Neural cell (in vitro differentiated cells): ENCODE measurements at regions not wholly inside any gene's neighbourhood (a gene's known extent, or its start where the extent isn't known, plus 50 kb on each side); places are given as distances from the start of the nearest gene placed in this dataset.

Experiments used
- H2AFZ ChIP-seq: fragments of 200-600, 300-800 bp; sonication (generic), shearing (Covaris generic); 2 replicates; pipeline ENCODE4 v1.6.0; 2014; ENCODE audit warnings: low read depth, mild to moderate bottlenecking, antibody characterized with exemption, low read length, moderate library complexity
- H3F3A ChIP-seq: fragments of 200-600 bp; shearing (Covaris generic); 2 replicates; pipeline ENCODE4 v1.6.1; 2016; ENCODE audit warnings: mild to moderate bottlenecking, moderate library complexity, mixed read lengths, antibody characterized with exemption, low read length; ENCODE audit not compliant: insufficient read depth, poor library complexity, severe bottlenecking
- H3K27ac ChIP-seq: fragments of 200-600, 300-800 bp; sonication (generic), shearing (Covaris generic); 2 replicates; pipeline ENCODE4 v1.5.1; 2014; ENCODE audit warnings: mild to moderate bottlenecking, low read length, moderate library complexity
- H3K27me3 ChIP-seq: fragments of 300-800, 200-600 bp; sonication (generic), shearing (Covaris generic); 2 replicates; pipeline ENCODE4 v1.6.0; 2014; ENCODE audit warnings: mild to moderate bottlenecking, low read depth, low read length, moderate library complexity; ENCODE audit not compliant: insufficient read depth
- H3K36me3 ChIP-seq: fragments of 300-800, 200-600 bp; sonication (generic), shearing (Covaris generic); 2 replicates; pipeline ENCODE4 v1.5.1; 2014; ENCODE audit warnings: mild to moderate bottlenecking, antibody characterized with exemption, low read length, moderate library complexity; ENCODE audit not compliant: insufficient read depth
- H3K4me2 ChIP-seq: fragments of 300-800, 200-600 bp; sonication (generic), shearing (Covaris generic); 2 replicates; pipeline ENCODE4 v1.6.0; 2014; ENCODE audit warnings: mild to moderate bottlenecking, low read length
- H3K4me3 ChIP-seq: fragments of 300-800, 200-600 bp; sonication (generic), shearing (Covaris generic); 2 replicates; pipeline ENCODE4 v1.5.1; 2014; ENCODE audit warnings: mild to moderate bottlenecking, low read length, moderate library complexity
- H3K79me2 ChIP-seq: fragments of 200-600 bp; shearing (Covaris generic); replicated peaks from 2 replicates; pipeline ENCODE4 v1.6.0; 2014; ENCODE audit warnings: mild to moderate bottlenecking, low read length, moderate library complexity; ENCODE audit not compliant: insufficient read depth
- H3K9ac ChIP-seq: fragments of 300-800, 200-600 bp; sonication (generic), shearing (Covaris generic); 2 replicates; pipeline ENCODE4 v1.6.1; 2016; ENCODE audit warnings: mild to moderate bottlenecking, low read length, mixed read lengths
- H3K9me2 ChIP-seq: fragments of 200-600 bp; shearing (Covaris generic); 2 replicates; pipeline ENCODE4 v1.6.1; 2016; ENCODE audit warnings: mild to moderate bottlenecking, low read length, mixed read lengths; ENCODE audit not compliant: insufficient read depth
- H3K9me3 ChIP-seq: fragments of 200-600, 300-800 bp; sonication (generic), shearing (Covaris generic); 2 replicates; pipeline ENCODE4 v1.6.1; 2016; ENCODE audit warnings: mild to moderate bottlenecking, mixed run types, low read length, moderate library complexity, mixed read lengths
- H4K20me1 ChIP-seq: fragments of 200-600 bp; shearing (Covaris generic); 2 replicates; pipeline ENCODE4 v1.6.1; 2016; ENCODE audit warnings: mild to moderate bottlenecking, mixed run types; ENCODE audit not compliant: insufficient read depth
- CTCF ChIP-seq: fragments of 450-650 bp; IDR thresholded peaks from 2 replicates; pipeline ENCODE4 v1.5.1; 2014; ENCODE audit warnings: antibody characterized with exemption, mild to moderate bottlenecking, moderate library complexity; ENCODE audit not compliant: poor library complexity, severe bottlenecking
- EP300 ChIP-seq: fragments of 450-650 bp; conservative IDR thresholded peaks from 2 replicates; pipeline ENCODE4 v1.6.1; 2014; ENCODE audit warnings: antibody characterized with exemption, mild to moderate bottlenecking, moderate library complexity; ENCODE audit not compliant: poor library complexity, severe bottlenecking
- EZH2 ChIP-seq: fragments of 200-600, 300-800 bp; shearing (Covaris generic), sonication (generic); IDR thresholded peaks from 2 replicates; pipeline ENCODE4 v1.6.1; 2014; ENCODE audit warnings: antibody characterized with exemption, low read length, borderline replicate concordance, mild to moderate bottlenecking; ENCODE audit not compliant: insufficient read depth, poor library complexity, severe bottlenecking
- MXI1 ChIP-seq: fragments of 450-650 bp; conservative IDR thresholded peaks from 2 replicates; pipeline ENCODE4 v1.6.1; 2014; ENCODE audit warnings: antibody characterized with exemption, mild to moderate bottlenecking; ENCODE audit not compliant: poor library complexity, severe bottlenecking
- POLR2AphosphoS5 ChIP-seq: IDR thresholded peaks from 2 replicates; pipeline ENCODE4 v1.6.1; 2012
- RAD21 ChIP-seq: fragments of 450-650 bp; conservative IDR thresholded peaks from 2 replicates; pipeline ENCODE4 v1.6.1; 2014; ENCODE audit warnings: antibody characterized with exemption, mild to moderate bottlenecking, moderate library complexity
- REST ChIP-seq: IDR thresholded peaks from 2 replicates; pipeline ENCODE4 v1.6.1; 2012; ENCODE audit warnings: borderline replicate concordance
- SMC3 ChIP-seq: fragments of 450-650 bp; conservative IDR thresholded peaks from 2 replicates; pipeline ENCODE4 v1.6.1; 2014; ENCODE audit warnings: antibody characterized with exemption, mild to moderate bottlenecking, moderate library complexity; ENCODE audit not compliant: poor library complexity
- TAF1 ChIP-seq: IDR thresholded peaks from 2 replicates; pipeline ENCODE4 v1.6.1; 2012; ENCODE audit warnings: low read depth

- Histone ChIP-seq H3K9me3 (no peaks in the 10 kb centered on the region), H3K9ac (no peak overlapping the region), H3K4me3 (no peak overlapping the region), H3K27ac (no peak overlapping the region), H4K20me1 (no peaks in the 10 kb centered on the region), H3K79me2 (no peaks in the 10 kb centered on the region), H2AFZ (no peak overlapping the region), H3K9me2 (no peaks in the 10 kb centered on the region), H3F3A (no peaks in the 10 kb centered on the region), H3K27me3 (no peaks in the 10 kb centered on the region), H3K36me3 (no peaks in the 10 kb centered on the region), H3K4me2 (no peak overlapping the region)
- TF ChIP-seq TAF1 = no peak
- no peak for TF ChIP-seq POLR2AphosphoS5
- TF ChIP-seq RAD21 = no peak
- TF ChIP-seq EP300 = no peak
These were observed 65.0 kb upstream of the CD93 start for GRCh38 chr20:23151008-23151703.

GRCh38 chr20:23150304-23151007 is 64.3 kb upstream of the CD93 start:
- H3K9ac ChIP-seq = no peak overlapping the region
- no peaks in the 10 kb centered on the region for H4K20me1 ChIP-seq
- H3K27me3 ChIP-seq = no peaks in the 10 kb centered on the region
- no peaks in the 10 kb centered on the region for H3K79me2 ChIP-seq
- TF ChIP-seq MXI1 (no peak), SMC3 (no peak), EP300 (no peak), TAF1 (no peak)
- no peaks in the 10 kb centered on the region for H3K9me3 ChIP-seq
- H3K4me3 ChIP-seq = no peak overlapping the region
- H3K4me2 ChIP-seq = no peak overlapping the region
- no peaks in the 10 kb centered on the region for H3K9me2 ChIP-seq
- H3K27ac ChIP-seq = no peak overlapping the region
- no peaks in the 10 kb centered on the region for H3F3A ChIP-seq
- no peaks in the 10 kb centered on the region for H3K36me3 ChIP-seq
- H2AFZ ChIP-seq = no peak overlapping the region

- no peaks in the 10 kb centered on the region for H3K9me2 ChIP-seq
- H3K4me3 ChIP-seq = no peak overlapping the region
- H3K9me3 ChIP-seq = no peaks in the 10 kb centered on the region
- no peaks in the 10 kb centered on the region for H3K79me2 ChIP-seq
- no peaks in the 10 kb centered on the region for H3F3A ChIP-seq
- no peak overlapping the region for H3K27ac ChIP-seq
- H3K4me2 ChIP-seq = no peak overlapping the region
- H4K20me1 ChIP-seq = no peaks in the 10 kb centered on the region
- TF ChIP-seq EP300 (no peak), RAD21 (no peak), TAF1 (no peak), MXI1 (no peak), EZH2 (no peak), REST (no peak), CTCF (no peak), SMC3 (no peak), POLR2AphosphoS5 (no peak)
- H3K36me3 ChIP-seq = no peaks in the 10 kb centered on the region
- H2AFZ ChIP-seq = no peak overlapping the region
- H3K9ac ChIP-seq = no peak overlapping the region
- H3K27me3 ChIP-seq = no peaks in the 10 kb centered on the region
These were observed 63.6 kb upstream of the CD93 start for GRCh38 chr20:23149623-23150279.
